Trophoblast cell (in vitro differentiated cells and primary cell): ENCODE measurements at regions not wholly inside any gene's neighbourhood (a gene's known extent, or its start where the extent isn't known, plus 50 kb on each side); places are given as distances from the start of the nearest gene placed in this dataset.

Experiments used
- DNase-seq, 2 donors: peaks; one replicate each; pipeline ENCODE4 v3.0.0-alpha.2; 2016
- H2AFZ ChIP-seq: 2 replicates; pipeline ENCODE4 v1.6.1; 2013; ENCODE audit warnings: low read length, moderate library complexity, mild to moderate bottlenecking; ENCODE audit not compliant: insufficient read depth, poor library complexity
- H2AK5ac ChIP-seq: 2 replicates; pipeline ENCODE4 v1.6.1; 2013; ENCODE audit warnings: mild to moderate bottlenecking, low read length
- H2BK120ac ChIP-seq: 2 replicates; pipeline ENCODE4 v1.6.1; 2013; ENCODE audit warnings: low read length, mild to moderate bottlenecking, moderate library complexity; ENCODE audit not compliant: insufficient read depth, poor library complexity
- H2BK12ac ChIP-seq: 2 replicates; pipeline ENCODE4 v1.6.1; 2013; ENCODE audit warnings: mild to moderate bottlenecking, low read length, moderate library complexity
- H2BK5ac ChIP-seq: 2 replicates; pipeline ENCODE4 v1.6.1; 2013; ENCODE audit warnings: low read length, low read depth, moderate library complexity, mild to moderate bottlenecking; ENCODE audit not compliant: poor library complexity
- H3K14ac ChIP-seq: 2 replicates; pipeline ENCODE4 v1.6.1; 2013; ENCODE audit warnings: mild to moderate bottlenecking, low read length
- H3K18ac ChIP-seq: 2 replicates; pipeline ENCODE4 v1.6.1; 2013; ENCODE audit warnings: mild to moderate bottlenecking, low read length
- H3K23ac ChIP-seq: 2 replicates; pipeline ENCODE4 v1.6.1; 2013; ENCODE audit warnings: low read length
- H3K27ac ChIP-seq: 2 replicates; pipeline ENCODE4 v1.5.1; 2013; ENCODE audit warnings: low read depth, mild to moderate bottlenecking, inconsistent platforms, low read length, moderate library complexity
- H3K27me3 ChIP-seq: 2 replicates; pipeline ENCODE4 v1.6.1; 2013; ENCODE audit warnings: inconsistent platforms, mild to moderate bottlenecking, low read length, moderate library complexity; ENCODE audit not compliant: insufficient read depth
- H3K36me3 ChIP-seq, 2 experiments: 1 replicate in 1 of 2; 2 replicates in 1 of 2; pipeline ENCODE4 v1.6.1; 2013; ENCODE audit warnings: low read length in 2 of 2, mild to moderate bottlenecking in 2 of 2, moderate library complexity in 1 of 2; ENCODE audit not compliant: insufficient read depth in 2 of 2, control insufficient read depth in 1 of 2
- H3K4ac ChIP-seq: 2 replicates; pipeline ENCODE4 v1.6.1; 2013; ENCODE audit warnings: low read depth, mild to moderate bottlenecking, low read length, moderate library complexity
- H3K4me1 ChIP-seq, 2 experiments: 1 replicate in 1 of 2; 2 replicates in 1 of 2; pipeline ENCODE4 v1.6.1; 2013; ENCODE audit warnings: low read length in 2 of 2, mild to moderate bottlenecking in 2 of 2, moderate library complexity in 1 of 2; ENCODE audit not compliant: insufficient read depth in 2 of 2, control insufficient read depth in 1 of 2
- H3K4me2 ChIP-seq: 2 replicates; pipeline ENCODE4 v1.6.1; 2013; ENCODE audit warnings: inconsistent platforms, mild to moderate bottlenecking, low read length, moderate library complexity
- H3K4me3 ChIP-seq: 2 replicates; pipeline ENCODE4 v1.5.1; 2013; ENCODE audit warnings: mild to moderate bottlenecking, low read depth, low read length, inconsistent platforms
- H3K79me1 ChIP-seq: one replicate; pipeline ENCODE4 v1.6.1; 2013; ENCODE audit warnings: low read length
- H3K79me2 ChIP-seq: 2 replicates; pipeline ENCODE4 v1.6.1; 2013; ENCODE audit warnings: low read length, mild to moderate bottlenecking; ENCODE audit not compliant: control insufficient read depth, insufficient read depth, poor library complexity
- H3K9ac ChIP-seq: 2 replicates; pipeline ENCODE4 v1.6.1; 2013; ENCODE audit warnings: mild to moderate bottlenecking, low read length
- H3K9me3 ChIP-seq: 2 replicates; pipeline ENCODE4 v1.6.1; 2013; ENCODE audit warnings: low read depth, mild to moderate bottlenecking, control low read depth, inconsistent platforms, low read length; ENCODE audit not compliant: insufficient read depth
- H4K12ac ChIP-seq: 2 replicates; pipeline ENCODE4 v1.6.1; 2013; ENCODE audit warnings: low read depth, mild to moderate bottlenecking, low read length, moderate library complexity
- H4K8ac ChIP-seq: 2 replicates; pipeline ENCODE4 v1.6.1; 2013; ENCODE audit warnings: low read depth, mild to moderate bottlenecking, low read length, moderate library complexity
- H4K91ac ChIP-seq: one replicate; pipeline ENCODE4 v1.6.1; 2013; ENCODE audit warnings: low read depth, mild to moderate bottlenecking, low read length, moderate library complexity
- WGBS: extraction: QIAGEN DNeasy Blood & Tissue Kit; methylation state at CpG from one replicate; pipeline ENCODE4 v1.1.7; 2013; ENCODE audit warnings: missing lambda C conversion rate; ENCODE audit not compliant: insufficient read length, insufficient coverage; ENCODE audit errors: extremely low coverage; 5-methylcytosine and 5-hydroxymethylcytosine counted together

DNA sequence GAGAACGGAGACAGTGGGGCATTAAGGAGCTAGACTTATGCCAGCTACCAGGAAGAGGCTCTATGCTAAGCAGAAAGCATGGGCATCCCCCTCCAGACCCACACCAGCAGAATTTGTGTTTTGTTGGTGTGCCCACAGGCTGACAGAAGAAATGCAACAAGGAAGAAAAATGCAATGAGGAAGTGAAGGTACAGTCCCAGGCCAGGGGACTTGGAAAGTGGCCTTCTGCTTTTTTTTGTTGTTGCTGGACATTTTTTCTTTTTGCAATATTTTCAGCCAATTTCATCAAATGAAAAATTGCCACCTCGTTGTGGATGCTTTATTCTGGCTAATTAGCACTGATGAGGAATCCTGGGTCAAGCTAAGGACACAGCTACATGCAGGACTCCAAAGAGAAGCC lies 167.7 kb downstream of the TSHZ3 start:
- Histone ChIP-seq H3K27me3 (no peaks in the 10 kb centered on the region), H3K36me3 (no peaks in the 10 kb centered on the region), H2AK5ac (no peak overlapping the region), H2BK5ac (no peak overlapping the region), H3K18ac (no peak overlapping the region), H3K4ac (no peak overlapping the region), H2BK120ac (no peak overlapping the region), H4K12ac (no peak overlapping the region), H4K91ac (no peak overlapping the region), H3K14ac (no peak overlapping the region), H2AFZ (no peak overlapping the region), H3K4me3 (no peak overlapping the region), H3K23ac (no peak overlapping the region), H3K9ac (no peak overlapping the region), H3K4me1 (no peaks in the 10 kb centered on the region), H3K79me1 (no peaks in the 10 kb centered on the region), H3K9me3 (no peaks in the 10 kb centered on the region), H3K27ac (no peak overlapping the region), H3K4me2 (no peak overlapping the region), H2BK12ac (no peak overlapping the region), H4K8ac (no peak overlapping the region), H3K79me2 (no peaks in the 10 kb centered on the region)
- no CpG with 5 or more reads among the region's 2 CpGs for WGBS
- no peak for DNase-seq

DNA sequence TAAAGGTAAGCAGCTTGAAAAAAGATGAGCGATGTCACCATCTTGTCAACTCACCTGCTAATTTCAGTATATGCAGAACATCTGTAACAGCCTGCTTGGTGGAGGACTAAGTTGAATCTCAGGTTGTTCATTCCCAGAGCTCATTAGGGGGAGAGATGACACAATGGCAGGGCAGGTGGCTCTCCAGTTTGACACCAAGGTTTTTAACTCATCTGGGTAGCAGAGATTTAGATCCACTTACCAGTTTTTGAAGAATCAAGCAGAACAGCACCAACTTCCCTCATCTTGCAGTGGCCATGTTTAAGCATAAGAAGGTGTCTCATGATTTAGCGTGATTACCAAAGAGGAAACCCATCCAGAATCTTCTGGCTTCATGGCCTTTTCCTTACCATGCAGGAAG lies 168.3 kb downstream of the TSHZ3 start:
- H4K8ac ChIP-seq, result no peak overlapping the region
- H3K14ac ChIP-seq, result no peak overlapping the region
- no peaks in the 10 kb centered on the region for H3K79me1 ChIP-seq
- H3K79me2 ChIP-seq, result no peaks in the 10 kb centered on the region
- H2BK120ac ChIP-seq, result no peak overlapping the region
- H3K23ac ChIP-seq, result no peak overlapping the region
- H3K9ac ChIP-seq, result no peak overlapping the region
- no CpG with 5 or more reads among the region's 2 CpGs for WGBS
- no peak overlapping the region for H2AFZ ChIP-seq
- no peak overlapping the region for H4K91ac ChIP-seq
- H3K9me3 ChIP-seq, result no peaks in the 10 kb centered on the region
- H3K36me3 ChIP-seq, result no peaks in the 10 kb centered on the region
- H3K4me3 ChIP-seq, result no peak overlapping the region
- H4K12ac ChIP-seq, result no peak overlapping the region
- H3K27ac ChIP-seq, result no peak overlapping the region
- H3K4me2 ChIP-seq, result no peak overlapping the region
- no peak overlapping the region for H2BK12ac ChIP-seq
- no peaks in the 10 kb centered on the region for H3K4me1 ChIP-seq
- no peak overlapping the region for H2BK5ac ChIP-seq
- H3K4ac ChIP-seq, result no peak overlapping the region
- H2AK5ac ChIP-seq, result no peak overlapping the region
- no peak for DNase-seq
- H3K18ac ChIP-seq, result no peak overlapping the region
- no peaks in the 10 kb centered on the region for H3K27me3 ChIP-seq

DNA sequence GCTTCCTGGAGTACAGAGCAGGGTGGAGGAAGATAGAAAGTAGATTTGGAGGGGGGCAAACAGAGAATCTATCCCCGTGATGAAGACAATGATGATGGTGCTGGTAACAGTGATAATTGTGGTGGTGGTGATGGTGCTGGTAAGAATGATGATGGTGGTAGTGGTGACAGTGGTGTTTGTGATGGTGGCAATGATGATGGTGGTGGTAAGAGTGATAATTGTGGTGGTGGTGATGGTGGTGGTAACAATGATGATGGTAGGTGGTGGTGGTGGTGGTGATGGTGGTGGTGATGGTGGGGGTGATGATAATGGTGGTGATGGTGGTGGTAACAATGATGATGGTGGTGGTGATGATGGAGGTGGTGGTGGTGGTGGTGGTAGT lies 169.8 kb downstream of the TSHZ3 start:
- H3K36me3 ChIP-seq, result no peaks in the 10 kb centered on the region
- WGBS, result no CpG with 5 or more reads among the region's 1 CpG
- no peaks in the 10 kb centered on the region for H3K79me2 ChIP-seq
- no peak for DNase-seq
- no peaks in the 10 kb centered on the region for H3K9me3 ChIP-seq
- H3K4me3 ChIP-seq, result peak overlapping the region; percentile 44
- H2AK5ac ChIP-seq, result no peak overlapping the region
- H2AFZ ChIP-seq, result no peak overlapping the region
- H3K4me2 ChIP-seq, result no peak overlapping the region
- H3K79me1 ChIP-seq, result no peaks in the 10 kb centered on the region
- no peak overlapping the region for H3K27ac ChIP-seq
- H2BK12ac ChIP-seq, result no peak overlapping the region
- H2BK120ac ChIP-seq, result no peak overlapping the region
- no peak overlapping the region for H3K14ac ChIP-seq
- H4K8ac ChIP-seq, result no peak overlapping the region
- no peak overlapping the region for H3K9ac ChIP-seq
- H3K4ac ChIP-seq, result no peak overlapping the region
- no peak overlapping the region for H2BK5ac ChIP-seq
- no peak overlapping the region for H4K91ac ChIP-seq
- no peak overlapping the region for H4K12ac ChIP-seq
- no peak overlapping the region for H3K18ac ChIP-seq
- H3K23ac ChIP-seq, result no peak overlapping the region
- H3K27me3 ChIP-seq, result no peaks in the 10 kb centered on the region
- H3K4me1 ChIP-seq, result no peaks in the 10 kb centered on the region

DNA sequence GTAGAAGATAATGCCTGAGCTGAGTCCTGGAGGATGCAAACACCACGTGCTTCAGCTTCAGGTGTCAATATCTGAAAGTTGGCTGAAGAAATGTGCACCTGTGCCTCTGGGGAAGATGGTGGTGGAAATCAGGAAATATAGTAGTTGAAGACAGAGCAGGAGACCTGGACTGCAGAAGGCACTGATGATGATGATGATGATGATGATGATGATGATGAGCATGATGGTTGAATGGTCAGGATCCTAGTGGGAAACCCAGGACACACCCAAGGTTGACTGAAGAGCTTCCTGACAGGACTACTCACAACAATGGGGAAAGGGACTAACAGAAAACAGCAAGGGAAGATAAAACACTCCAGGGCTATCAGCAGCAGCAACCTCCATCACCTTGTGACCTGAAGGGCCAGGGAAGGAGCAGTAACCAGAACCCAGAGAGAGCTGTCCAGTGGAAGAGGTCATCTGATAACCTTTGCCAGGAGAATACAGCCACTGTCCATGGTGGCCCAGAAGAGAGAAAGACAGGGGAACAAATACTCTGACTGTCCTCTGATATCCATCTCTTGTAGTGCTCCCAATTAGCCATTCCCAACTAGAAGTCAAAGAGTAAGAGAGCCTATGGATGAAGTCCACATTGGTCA lies 170.3 kb downstream of the TSHZ3 start:
- Histone ChIP-seq H3K14ac (no peak overlapping the region), H3K36me3 (no peaks in the 10 kb centered on the region), H4K8ac (no peak overlapping the region), H3K27me3 (no peaks in the 10 kb centered on the region), H4K12ac (no peak overlapping the region), H3K9me3 (no peaks in the 10 kb centered on the region), H3K18ac (no peak overlapping the region), H3K23ac (no peak overlapping the region), H3K4me3 (no peak overlapping the region), H2AFZ (no peak overlapping the region), H2BK12ac (no peak overlapping the region), H2AK5ac (no peak overlapping the region), H3K4me2 (no peak overlapping the region), H3K4ac (no peak overlapping the region), H3K27ac (no peak overlapping the region), H2BK120ac (no peak overlapping the region), H3K79me1 (no peaks in the 10 kb centered on the region), H4K91ac (no peak overlapping the region), H2BK5ac (no peak overlapping the region), H3K79me2 (no peaks in the 10 kb centered on the region), H3K9ac (no peak overlapping the region), H3K4me1 (no peaks in the 10 kb centered on the region)
- no CpG with 5 or more reads among the region's 1 CpG for WGBS
- DNase-seq, result no peak
